NCI-H146 treated with DMSO at 0.1 percent for 48 hours (cell line): ENCODE measurements at regions not wholly inside any gene's neighbourhood (a gene's known extent, or its start where the extent isn't known, plus 50 kb on each side); places are given as distances from the start of the nearest gene placed in this dataset.
"Not testable (repeated sequence)": the region's sequence is repeated elsewhere in the genome, so short reads cannot be mapped to it uniquely, and the experiment has no call there.

Experiments used
- DNase-seq: peaks from one replicate; lab custom pipeline; 2025; ENCODE audit not compliant: unreplicated experiment; lab: John Stamatoyannopoulos, UW

GRCh38 chr2:175777337-175777736, 224.7 kb downstream of the LNPK start:
- not testable (repeated sequence) for DNase-seq

DNA sequence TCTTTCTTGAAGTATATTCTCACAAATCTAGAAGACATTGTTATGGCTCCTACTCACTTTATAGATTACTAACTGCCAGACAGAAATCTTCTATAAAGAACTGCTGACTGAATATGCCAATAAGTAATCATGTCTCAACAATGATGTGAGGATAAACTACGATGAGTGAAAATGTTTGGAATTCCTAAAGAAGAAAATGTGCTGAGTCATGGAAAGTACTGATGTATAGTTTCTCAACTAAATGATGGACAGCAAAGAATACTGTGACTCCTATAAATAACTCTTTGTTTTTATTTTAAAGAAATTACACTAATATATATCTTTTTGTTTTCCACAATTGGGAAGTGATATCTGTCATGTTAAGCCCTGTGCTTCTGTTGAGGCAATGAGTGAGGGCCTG, 232.9 kb downstream of the LNPK start:
- no peak for DNase-seq

DNA sequence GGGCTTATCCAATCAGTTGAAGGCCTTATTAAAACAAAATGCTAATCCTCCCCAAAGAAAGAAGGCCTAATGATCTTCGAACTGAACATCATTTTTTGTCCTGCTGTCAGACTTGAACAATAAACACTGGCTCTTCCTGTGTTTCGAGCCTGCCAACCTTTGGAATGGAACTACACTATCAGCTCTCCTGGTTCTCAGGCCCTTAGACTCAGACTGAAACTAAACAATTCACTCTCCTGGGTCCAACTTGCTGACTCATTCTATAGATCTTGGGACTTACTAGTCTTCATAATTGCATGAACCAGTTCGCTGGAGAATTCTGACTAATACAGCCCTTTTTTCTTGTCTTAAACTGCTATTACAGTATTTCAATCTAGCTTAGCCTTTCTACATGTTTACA, 235.2 kb downstream of the LNPK start:
- no peak for DNase-seq

- DNase-seq, result no peak
Measured at GRCh38 chr2:175755656-175756386, 246.2 kb downstream of the LNPK start.

DNA sequence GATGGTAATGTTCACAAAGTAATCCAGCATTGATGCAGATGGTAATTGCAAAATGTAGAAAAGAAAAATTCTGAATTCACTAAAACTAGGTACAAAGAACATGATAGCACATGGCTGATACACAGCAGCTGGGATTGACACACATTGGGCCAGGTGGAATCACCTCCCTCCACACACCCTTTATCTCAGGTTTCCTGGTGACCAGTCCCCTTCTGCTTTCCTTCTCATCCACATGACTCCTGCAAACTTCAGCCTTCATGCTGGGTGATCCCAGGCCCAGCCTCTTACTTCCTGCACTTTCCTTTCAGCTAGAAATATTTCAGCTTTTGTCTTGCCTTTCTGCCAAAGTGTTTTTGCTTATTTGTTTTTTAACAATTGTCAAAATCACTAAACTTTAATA, 246.9 kb downstream of the LNPK start:
- no peak for DNase-seq

GRCh38 chr2:175750195-175750594, 251.9 kb downstream of the LNPK start:
- no peak for DNase-seq

GRCh38 chr2:175745911-175746310, 256.2 kb downstream of the LNPK start:
- no peak for DNase-seq

GRCh38 chr2:175744000-175744399, 258.1 kb downstream of the LNPK start:
- no peak for DNase-seq

- DNase-seq, result no peak
Measured at GRCh38 chr2:175743011-175743410, 259.1 kb downstream of the LNPK start.

DNA sequence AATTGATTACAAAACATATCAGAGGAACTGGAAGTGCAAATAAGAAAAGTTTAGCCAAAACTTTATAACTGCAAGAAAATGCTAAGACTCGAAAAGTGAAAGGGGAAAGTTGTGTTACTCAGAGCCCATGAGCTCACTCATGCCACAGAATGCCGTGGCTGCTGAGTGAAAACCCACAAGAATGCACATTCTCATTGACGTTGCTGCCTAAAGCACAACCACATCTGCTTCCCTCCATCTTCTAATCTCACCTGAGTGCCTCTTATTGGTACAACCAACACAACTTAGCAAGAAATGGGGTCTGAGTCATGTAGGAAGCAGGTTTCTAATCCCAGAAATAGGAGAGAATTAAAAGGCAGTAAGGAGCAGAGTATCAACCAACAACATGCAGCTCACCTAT, 259.7 kb downstream of the LNPK start:
- DNase-seq, result no peak

DNA sequence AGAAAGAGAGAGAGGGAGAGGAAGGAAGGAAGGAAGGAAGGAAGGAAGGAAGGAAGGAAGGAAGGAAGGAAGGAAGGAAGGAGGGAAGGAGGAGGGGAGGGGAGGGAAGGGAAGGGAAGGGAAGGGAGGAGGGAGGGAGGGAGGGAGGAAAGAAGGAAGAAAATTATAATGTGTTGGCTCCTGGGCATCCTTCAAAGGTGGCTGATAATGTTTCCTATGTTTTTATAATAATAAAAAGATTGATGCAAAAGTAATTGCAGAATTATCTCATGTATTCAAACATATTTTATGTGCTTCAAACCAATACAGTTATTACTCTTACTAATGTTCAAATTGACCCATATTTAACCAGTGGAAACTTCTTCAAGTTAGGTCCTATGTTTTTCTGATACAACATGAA, 260.9 kb downstream of the LNPK start:
- DNase-seq, result no peak

GRCh38 chr2:175737722-175738361, 264.2 kb downstream of the LNPK start:
- DNase-seq, result no peak

GRCh38 chr2:175734686-175735085, 267.4 kb downstream of the LNPK start:
- peak; percentile 45 for DNase-seq

DNA sequence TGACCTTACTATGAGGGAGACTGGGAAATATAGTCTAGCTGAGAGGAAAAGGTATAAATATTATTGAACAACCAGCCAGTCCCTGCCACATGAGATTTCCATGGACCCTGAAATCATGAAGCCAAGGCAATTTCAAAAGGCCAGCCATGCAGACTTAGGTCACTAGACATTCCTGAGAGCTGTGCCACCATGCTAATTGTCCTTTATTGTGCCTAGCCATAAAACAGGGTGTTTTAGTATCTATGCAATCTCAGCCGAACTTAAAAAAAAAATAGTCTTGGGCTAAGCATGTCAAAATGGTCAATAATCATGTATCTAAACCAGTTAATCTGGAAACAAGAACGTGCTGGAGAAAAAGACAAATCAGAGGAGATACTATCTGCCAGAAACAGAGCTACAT, 269.5 kb downstream of the LNPK start:
- DNase-seq, result no peak

DNA sequence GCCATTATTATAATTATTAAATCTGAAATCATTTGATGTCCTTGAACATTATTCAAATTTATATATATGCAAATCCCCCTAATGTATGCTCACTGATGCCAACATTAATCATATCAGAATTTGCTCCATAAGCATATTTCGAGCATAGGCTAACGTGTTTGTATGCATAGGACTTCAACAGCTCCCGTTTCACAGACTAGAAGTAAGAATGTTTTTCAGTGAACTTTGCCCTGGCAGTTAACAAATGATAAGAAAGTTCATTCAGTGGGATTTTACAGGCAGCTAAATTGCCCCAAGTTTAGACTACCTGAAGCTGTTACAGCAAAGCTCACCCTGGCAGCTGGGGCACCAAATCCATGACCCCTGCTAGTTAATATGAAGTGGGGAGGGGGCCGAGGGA, 272.0 kb downstream of the LNPK start:
- no peak for DNase-seq

- no peak for DNase-seq
Measured at GRCh38 chr2:175729049-175729706, 272.9 kb downstream of the LNPK start.

GRCh38 chr2:175728032-175728431, 274.0 kb downstream of the LNPK start:
- no peak for DNase-seq

DNA sequence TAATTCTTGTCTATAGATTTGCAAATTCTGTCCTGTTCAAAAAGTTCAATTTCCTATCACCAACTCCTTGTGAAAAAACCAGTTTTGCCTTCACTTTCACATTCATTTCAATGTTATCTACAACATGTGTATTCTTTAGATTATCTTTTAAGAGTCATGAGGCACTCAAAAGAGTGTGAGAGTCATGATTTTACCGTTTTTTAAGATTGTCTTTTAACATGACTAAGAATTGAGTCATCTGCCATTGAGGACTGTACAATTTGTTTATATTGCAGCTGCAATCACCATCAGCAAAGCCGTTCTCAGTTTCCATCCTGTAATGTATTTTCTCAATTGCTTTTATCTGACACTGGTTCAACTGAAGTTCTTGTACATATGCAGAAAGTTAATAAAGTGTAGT, 275.8 kb downstream of the LNPK start:
- no peak for DNase-seq

- DNase-seq, result no peak
Measured at GRCh38 chr2:175709248-175709647, 292.8 kb downstream of the LNPK start.

DNA sequence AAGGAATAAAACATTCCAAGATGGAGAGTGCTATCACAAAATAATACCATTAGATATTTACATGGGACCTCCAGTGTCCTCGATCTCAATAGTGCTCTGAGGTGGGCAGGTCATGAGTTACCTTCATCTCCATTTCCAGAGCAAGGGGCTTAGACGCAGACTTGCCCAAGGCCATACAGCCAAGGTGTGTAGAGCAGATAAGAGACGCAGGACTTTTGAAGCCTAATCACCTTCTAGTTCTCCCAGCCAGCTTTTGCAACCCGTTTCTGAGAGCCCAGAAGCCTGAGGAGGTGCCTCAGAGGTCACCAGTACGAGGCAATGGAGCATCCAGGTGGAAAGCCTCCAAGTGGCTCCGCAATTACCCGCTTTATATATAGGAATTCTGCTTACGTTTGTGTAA, 294.7 kb downstream of the LNPK start:
- no peak for DNase-seq

GRCh38 chr2:175704568-175704967, 297.5 kb downstream of the LNPK start:
- not testable (repeated sequence) for DNase-seq

- no peak for DNase-seq
Measured at GRCh38 chr2:175698061-175698460, 304.0 kb downstream of the LNPK start.
